ENCODE measurements at regions not wholly inside any gene's neighbourhood (a gene's known extent, or its start where the extent isn't known, plus 50 kb on each side); places are given as distances from the start of the nearest gene placed in this dataset.

- H2BK15ac ChIP-seq (ENCODE audit: low read length), result no peak overlapping the region
- ChIA-PET POLR2A (ENCODE audit: partially characterized antibody) (no interaction called here), CTCF (ENCODE audit: partially characterized antibody) (no interaction called here)
- DNase-seq (ENCODE audit: low read depth in 1 of 2, low spot score in 2 of 2) (no peak), FAIRE-seq (no peak)
- H2BK120ac ChIP-seq (replicated peaks; ENCODE audit: low read depth, low read length), result no peak overlapping the region
- H4K8ac ChIP-seq (ENCODE audit: extremely low read depth, insufficient read depth, low read length), result no peak overlapping the region
- no peak overlapping the region for H2BK12ac ChIP-seq (ENCODE audit: low read depth, low read length)
- no peaks in the 10 kb centered on the region for H3K79me2 ChIP-seq (ENCODE audit: control insufficient read depth in 1 of 2, insufficient read depth in 2 of 2, low read length in 2 of 2)
- no peaks in the 10 kb centered on the region for H3K27me3 ChIP-seq (replicated peaks in 1 of 4; ENCODE audit: control insufficient read depth in 3 of 4, extremely low read depth in 1 of 4, insufficient read depth in 3 of 4, low read length in 3 of 4)
- H3K79me1 ChIP-seq (ENCODE audit: low read depth, low read length), result no peaks in the 10 kb centered on the region
- H2BK20ac ChIP-seq (ENCODE audit: low read length), result no peak overlapping the region
- H3K4ac ChIP-seq (replicated peaks; ENCODE audit: insufficient read length, low read depth, low read length), result no peak overlapping the region
- no peak overlapping the region for H3K14ac ChIP-seq (ENCODE audit: insufficient read length)
- no peaks in the 10 kb centered on the region for H3K36me3 ChIP-seq (ENCODE audit: control insufficient read depth in 2 of 4, insufficient read depth in 4 of 4, low read length in 3 of 4)
- no peak overlapping the region for H3K9ac ChIP-seq (replicated peaks in 1 of 4; ENCODE audit: extremely low read depth in 1 of 4, low read depth in 3 of 4, low read length in 3 of 4)
- H4K20me1 ChIP-seq (replicated peaks in 1 of 2; ENCODE audit: control insufficient read depth in 1 of 2, insufficient read depth in 2 of 2, low read length in 2 of 2), result no peaks in the 10 kb centered on the region
- no peaks in the 10 kb centered on the region for H3K23me2 ChIP-seq (ENCODE audit: low read depth, low read length)
- H3K23ac ChIP-seq (ENCODE audit: insufficient read length), result no peak overlapping the region
- H3K27ac ChIP-seq (ENCODE audit: low read depth, low read length), result no peak overlapping the region
- no peak overlapping the region for H3K18ac ChIP-seq (ENCODE audit: extremely low read depth, low read length)
- 96% methylated on average over 7 of the region's 7 CpGs; no CpG with 5 or more reads in 1 of the 2 experiments for WGBS, 2 experiments (ENCODE audit: extremely low coverage in 1 of 2, insufficient coverage in 1 of 2, insufficient read length in 1 of 2, insufficient replicate concordance in 2 of 2, low coverage in 1 of 2, low lambda C conversion rate in 2 of 2, missing lambda C conversion rate in 1 of 2)
- H3K56ac ChIP-seq (replicated peaks; ENCODE audit: insufficient read length, low read depth, low read length), result no peak overlapping the region
- peaks cover 0 to 5% (median 4%) of the 10 kb centered on the region in 4 experiments; a peak in 3 of 7 replicates for H3K4me1 ChIP-seq (replicated peaks in 1 of 4; ENCODE audit: control insufficient read depth in 3 of 4, insufficient read depth in 4 of 4, low read length in 3 of 4)
- H3K4me3 ChIP-seq (ENCODE audit: extremely low read depth in 1 of 4, insufficient read depth in 2 of 4, low read depth in 3 of 4, low read length in 4 of 4), result no peak overlapping the region
- H2AFZ ChIP-seq (ENCODE audit: low read length), result no peak overlapping the region
- H2BK5ac ChIP-seq (ENCODE audit: low read depth, low read length), result no peak overlapping the region
- no peak overlapping the region for H4K91ac ChIP-seq (replicated peaks; ENCODE audit: insufficient read length, low read length)
- no peak overlapping the region for H4K5ac ChIP-seq (ENCODE audit: insufficient read length, low read depth, low read length)
- TF ChIP-seq SP1 (IDR thresholded peaks at IDR 0.05; ENCODE audit: low read depth, low read length), result no peak
- no peak for TF ChIP-seq CTBP2 (IDR thresholded peaks at IDR 0.05; ENCODE audit: borderline replicate concordance, insufficient read depth, insufficient read length, low read length)
- no peak for TF ChIP-seq CBX8 (IDR thresholded peaks at IDR 0.05; ENCODE audit: borderline replicate concordance, low read depth, low read length)
- no peak for TF ChIP-seq RAD21 (IDR thresholded peaks at IDR 0.05 in 1 of 2, conservative IDR thresholded peaks at IDR 0.05 in 1 of 2; ENCODE audit: low read depth in 2 of 2, low read length in 2 of 2)
- no peak overlapping the region for H2AK5ac ChIP-seq (ENCODE audit: low read depth, low read length)
- no peaks in the 10 kb centered on the region for H3K9me3 ChIP-seq (ENCODE audit: insufficient read depth in 2 of 2, low read depth in 1 of 2, low read length in 1 of 2)
- no peak overlapping the region for H3K4me2 ChIP-seq (ENCODE audit: insufficient read depth in 1 of 2, low read depth in 2 of 2, low read length in 2 of 2)
Observed at GRCh38 chr1:214980921-214981320, 101.6 kb upstream of the KCNK2 start.
